ENCODE measurements at regions not wholly inside any gene's neighbourhood (a gene's known extent, or its start where the extent isn't known, plus 50 kb on each side); places are given as distances from the start of the nearest gene placed in this dataset.

- H3K27me3 ChIP-seq (ENCODE audit: control insufficient read depth in 1 of 2, insufficient read depth in 2 of 2, low read length in 2 of 2): no peaks in the 10 kb centered on the region
- peaks cover 0 to 2% of the 10 kb centered on the region in 2 donors for H3K9me3 ChIP-seq (ENCODE audit: control insufficient read depth in 2 of 2, insufficient read depth in 1 of 2, low read depth in 1 of 2, low read length in 1 of 2)
- H3K27ac ChIP-seq (ENCODE audit: low read depth in 2 of 2, low read length in 1 of 2): no peak overlapping the region
- peaks cover 3 to 9% of the 10 kb centered on the region in 2 donors for H3K4me1 ChIP-seq (ENCODE audit: control insufficient read depth in 2 of 2, insufficient read depth in 2 of 2, low read length in 1 of 2)
- no peaks in the 10 kb centered on the region for H3K36me3 ChIP-seq (ENCODE audit: control insufficient read depth in 2 of 2, insufficient read depth in 2 of 2, low read length in 1 of 2)
- WGBS, 2 donors: 90 to 91% methylated on average over 15 of the region's 15 CpGs
- H3K4me3 ChIP-seq (ENCODE audit: low read depth in 1 of 2, low read length in 2 of 2): no peak overlapping the region
Observed at GRCh38 chr6:169159331-169159730, 94.3 kb downstream of the THBS2 start.

GRCh38 chr6:169158691-169159090 lies 95.0 kb downstream of the THBS2 start:
- 73 to 77% methylated on average over 10 of the region's 10 CpGs for WGBS, 2 donors
- H3K27ac ChIP-seq (ENCODE audit: low read depth in 2 of 2, low read length in 1 of 2): no peak overlapping the region
- no peak overlapping the region for H3K4me3 ChIP-seq (ENCODE audit: low read depth in 1 of 2, low read length in 2 of 2)
- H3K4me1 ChIP-seq (ENCODE audit: control insufficient read depth in 2 of 2, insufficient read depth in 2 of 2, low read length in 1 of 2): peaks cover 3 to 9% of the 10 kb centered on the region in 2 donors
- peaks cover 0 to 2% of the 10 kb centered on the region in 2 donors for H3K9me3 ChIP-seq (ENCODE audit: control insufficient read depth in 2 of 2, insufficient read depth in 1 of 2, low read depth in 1 of 2, low read length in 1 of 2)
- H3K36me3 ChIP-seq (ENCODE audit: control insufficient read depth in 2 of 2, insufficient read depth in 2 of 2, low read length in 1 of 2): no peaks in the 10 kb centered on the region
- no peaks in the 10 kb centered on the region for H3K27me3 ChIP-seq (ENCODE audit: control insufficient read depth in 1 of 2, insufficient read depth in 2 of 2, low read length in 2 of 2)

GRCh38 chr6:169158174-169158573 lies 95.5 kb downstream of the THBS2 start:
- H3K4me1 ChIP-seq (ENCODE audit: control insufficient read depth in 2 of 2, insufficient read depth in 2 of 2, low read length in 1 of 2): peaks cover 3 to 9% of the 10 kb centered on the region in 2 donors
- H3K9me3 ChIP-seq (ENCODE audit: control insufficient read depth in 2 of 2, insufficient read depth in 1 of 2, low read depth in 1 of 2, low read length in 1 of 2): peaks cover 0 to 2% of the 10 kb centered on the region in 2 donors
- H3K27me3 ChIP-seq (ENCODE audit: control insufficient read depth in 1 of 2, insufficient read depth in 2 of 2, low read length in 2 of 2): no peaks in the 10 kb centered on the region
- H3K36me3 ChIP-seq (ENCODE audit: control insufficient read depth in 2 of 2, insufficient read depth in 2 of 2, low read length in 1 of 2): no peaks in the 10 kb centered on the region
- no peak overlapping the region for H3K27ac ChIP-seq (ENCODE audit: low read depth in 2 of 2, low read length in 1 of 2)
- 14 to 43% methylated on average over 10 of the region's 10 CpGs for WGBS, 2 donors
- no peak overlapping the region for H3K4me3 ChIP-seq (ENCODE audit: low read depth in 1 of 2, low read length in 2 of 2)

- Histone ChIP-seq H3K27ac (ENCODE audit: low read depth in 2 of 2, low read length in 1 of 2) (peak overlapping the region in 1 of 2 donors; percentile 8), H3K4me3 (ENCODE audit: low read depth in 1 of 2, low read length in 2 of 2) (no peak overlapping the region), H3K4me1 (ENCODE audit: control insufficient read depth in 2 of 2, insufficient read depth in 2 of 2, low read length in 1 of 2) (peaks cover 3 to 4% of the 10 kb centered on the region in 2 donors), H3K9me3 (ENCODE audit: control insufficient read depth in 2 of 2, insufficient read depth in 1 of 2, low read depth in 1 of 2, low read length in 1 of 2) (peaks cover 0 to 2% of the 10 kb centered on the region in 2 donors), H3K36me3 (ENCODE audit: control insufficient read depth in 2 of 2, insufficient read depth in 2 of 2, low read length in 1 of 2) (no peaks in the 10 kb centered on the region), H3K27me3 (ENCODE audit: control insufficient read depth in 1 of 2, insufficient read depth in 2 of 2, low read length in 2 of 2) (no peaks in the 10 kb centered on the region)
- 49 to 63% methylated on average over 22 of the region's 22 CpGs for WGBS, 2 donors
Observed at GRCh38 chr6:169157197-169158148, 96.2 kb downstream of the THBS2 start.

- Histone ChIP-seq H3K4me3 (ENCODE audit: low read depth in 1 of 2, low read length in 2 of 2) (no peak overlapping the region), H3K9me3 (ENCODE audit: control insufficient read depth in 2 of 2, insufficient read depth in 1 of 2, low read depth in 1 of 2, low read length in 1 of 2) (peaks cover 0 to 2% of the 10 kb centered on the region in 2 donors), H3K4me1 (ENCODE audit: control insufficient read depth in 2 of 2, insufficient read depth in 2 of 2, low read length in 1 of 2) (peaks cover 2 to 3% of the 10 kb centered on the region in 2 donors), H3K27ac (ENCODE audit: low read depth in 2 of 2, low read length in 1 of 2) (no peak overlapping the region), H3K36me3 (ENCODE audit: control insufficient read depth in 2 of 2, insufficient read depth in 2 of 2, low read length in 1 of 2) (no peaks in the 10 kb centered on the region), H3K27me3 (ENCODE audit: control insufficient read depth in 1 of 2, insufficient read depth in 2 of 2, low read length in 2 of 2) (no peaks in the 10 kb centered on the region)
- 90 to 96% methylated on average over 2 of the region's 2 CpGs for WGBS, 2 donors
Observed at GRCh38 chr6:169156793-169157147, 96.9 kb downstream of the THBS2 start.

GRCh38 chr6:169156108-169156792 lies 97.4 kb downstream of the THBS2 start:
- Histone ChIP-seq H3K36me3 (ENCODE audit: control insufficient read depth in 2 of 2, insufficient read depth in 2 of 2, low read length in 1 of 2) (no peaks in the 10 kb centered on the region), H3K27ac (ENCODE audit: low read depth in 2 of 2, low read length in 1 of 2) (no peak overlapping the region), H3K4me1 (ENCODE audit: control insufficient read depth in 2 of 2, insufficient read depth in 2 of 2, low read length in 1 of 2) (peaks cover 2 to 3% of the 10 kb centered on the region in 2 donors), H3K27me3 (ENCODE audit: control insufficient read depth in 1 of 2, insufficient read depth in 2 of 2, low read length in 2 of 2) (no peaks in the 10 kb centered on the region), H3K9me3 (ENCODE audit: control insufficient read depth in 2 of 2, insufficient read depth in 1 of 2, low read depth in 1 of 2, low read length in 1 of 2) (peaks cover 0 to 2% of the 10 kb centered on the region in 2 donors), H3K4me3 (ENCODE audit: low read depth in 1 of 2, low read length in 2 of 2) (no peak overlapping the region)
- 85 to 86% methylated on average over 17 of the region's 17 CpGs for WGBS, 2 donors

- Histone ChIP-seq H3K36me3 (ENCODE audit: control insufficient read depth in 2 of 2, insufficient read depth in 2 of 2, low read length in 1 of 2) (no peaks in the 10 kb centered on the region), H3K27ac (ENCODE audit: low read depth in 2 of 2, low read length in 1 of 2) (no peak overlapping the region), H3K4me1 (ENCODE audit: control insufficient read depth in 2 of 2, insufficient read depth in 2 of 2, low read length in 1 of 2) (peaks cover 2 to 3% of the 10 kb centered on the region in 2 donors), H3K27me3 (ENCODE audit: control insufficient read depth in 1 of 2, insufficient read depth in 2 of 2, low read length in 2 of 2) (no peaks in the 10 kb centered on the region), H3K4me3 (ENCODE audit: low read depth in 1 of 2, low read length in 2 of 2) (no peak overlapping the region), H3K9me3 (ENCODE audit: control insufficient read depth in 2 of 2, insufficient read depth in 1 of 2, low read depth in 1 of 2, low read length in 1 of 2) (peaks cover 0 to 2% of the 10 kb centered on the region in 2 donors)
- 82 to 93% methylated on average over 7 of the region's 7 CpGs for WGBS, 2 donors
Observed at GRCh38 chr6:169155481-169155880, 98.2 kb downstream of the THBS2 start.

- Histone ChIP-seq H3K4me3 (ENCODE audit: low read depth in 1 of 2, low read length in 2 of 2) (no peak overlapping the region), H3K4me1 (ENCODE audit: control insufficient read depth in 2 of 2, insufficient read depth in 2 of 2, low read length in 1 of 2) (peaks cover 2 to 3% of the 10 kb centered on the region in 2 donors), H3K9me3 (ENCODE audit: control insufficient read depth in 2 of 2, insufficient read depth in 1 of 2, low read depth in 1 of 2, low read length in 1 of 2) (peaks cover 0 to 2% of the 10 kb centered on the region in 2 donors), H3K36me3 (ENCODE audit: control insufficient read depth in 2 of 2, insufficient read depth in 2 of 2, low read length in 1 of 2) (no peaks in the 10 kb centered on the region), H3K27me3 (ENCODE audit: control insufficient read depth in 1 of 2, insufficient read depth in 2 of 2, low read length in 2 of 2) (no peaks in the 10 kb centered on the region), H3K27ac (ENCODE audit: low read depth in 2 of 2, low read length in 1 of 2) (no peak overlapping the region)
- 86 to 89% methylated on average over 4 of the region's 4 CpGs for WGBS, 2 donors
Observed at GRCh38 chr6:169153401-169153800, 100.2 kb downstream of the THBS2 start.

- no peaks in the 10 kb centered on the region for H3K4me1 ChIP-seq (ENCODE audit: control insufficient read depth in 2 of 2, insufficient read depth in 2 of 2, low read length in 1 of 2)
- 58 to 77% methylated on average over 2 of the region's 2 CpGs for WGBS, 2 donors
- no peaks in the 10 kb centered on the region for H3K27me3 ChIP-seq (ENCODE audit: control insufficient read depth in 1 of 2, insufficient read depth in 2 of 2, low read length in 2 of 2)
- no peaks in the 10 kb centered on the region for H3K9me3 ChIP-seq (ENCODE audit: control insufficient read depth in 2 of 2, insufficient read depth in 1 of 2, low read depth in 1 of 2, low read length in 1 of 2)
- no peak overlapping the region for H3K4me3 ChIP-seq (ENCODE audit: low read depth in 1 of 2, low read length in 2 of 2)
- H3K27ac ChIP-seq (ENCODE audit: low read depth in 2 of 2, low read length in 1 of 2): no peak overlapping the region
- H3K36me3 ChIP-seq (ENCODE audit: control insufficient read depth in 2 of 2, insufficient read depth in 2 of 2, low read length in 1 of 2): no peaks in the 10 kb centered on the region
Observed at GRCh38 chr6:169146521-169146920, 107.1 kb downstream of the THBS2 start.

All from esophagus (tissue), 2 donors.